Thoracic aorta (tissue), 2 donors: ENCODE measurements at regions not wholly inside any gene's neighbourhood (a gene's known extent, or its start where the extent isn't known, plus 50 kb on each side); places are given as distances from the start of the nearest gene placed in this dataset.

Experiments used
- ATAC-seq: fragments of 150-250 bp; one replicate; pipeline ENCODE4 v1.8.0; 2017; ENCODE audit warnings: low read depth; ENCODE audit not compliant: insufficient number of reproducible peaks, low FRiP score
- DNase-seq: peaks from one replicate; pipeline ENCODE4 v3.0.0-alpha.2; 2020; ENCODE audit warnings: low spot score
- H3K27ac ChIP-seq, 2 donors: fragments of 200-600 bp; sonication (generic); 1 replicate in 1 of 2; 2 replicates in 1 of 2; pipeline ENCODE4 v1.5.1; 2016; ENCODE audit warnings: mild to moderate bottlenecking in 2 of 2, moderate library complexity in 2 of 2
- H3K27me3 ChIP-seq: fragments of 200-600 bp; sonication (generic); replicated peaks from 2 replicates; pipeline ENCODE4 v1.6.0; 2016; ENCODE audit warnings: mild to moderate bottlenecking; ENCODE audit not compliant: insufficient read depth
- H3K36me3 ChIP-seq: fragments of 200-600 bp; sonication (generic); one replicate; pipeline ENCODE4 v1.5.1; 2016
- H3K4me1 ChIP-seq, 2 donors: fragments of 200-600 bp; sonication (generic); 1 replicate in 1 of 2; 2 replicates in 1 of 2; pipeline versions ENCODE4 v1.5.1 to v1.6.0; 2016; ENCODE audit warnings: low read depth in 2 of 2, mild to moderate bottlenecking in 1 of 2; ENCODE audit not compliant: control insufficient read depth in 1 of 2
- H3K4me3 ChIP-seq: fragments of 200-600 bp; sonication (generic); 2 replicates; pipeline ENCODE4 v1.5.1; 2016; ENCODE audit warnings: mild to moderate bottlenecking
- H3K9me3 ChIP-seq: fragments of 200-600 bp; sonication (generic); 2 replicates; pipeline ENCODE4 v1.5.1; 2016
- CTCF ChIP-seq: fragments of 200-600 bp; sonication (generic); IDR thresholded peaks from one replicate; pipeline ENCODE4 v1.5.1; 2019; ENCODE audit warnings: antibody characterized with exemption

GRCh38 chr14:100386121-100386520, 63.0 kb downstream of the SLC25A47 start:
- peaks cover 9% of the 10 kb centered on the region for H3K36me3 ChIP-seq
- H3K9me3 ChIP-seq, result no peaks in the 10 kb centered on the region
- no peak overlapping the region for H3K27ac ChIP-seq

GRCh38 chr14:100386846-100387245, 63.7 kb downstream of the SLC25A47 start:
- no peak for ATAC-seq
- no peaks in the 10 kb centered on the region for H3K9me3 ChIP-seq
- peaks cover 2% of the 10 kb centered on the region for H3K36me3 ChIP-seq

More at GRCh38 chr14:100386121-100386520, 63.0 kb downstream of the SLC25A47 start:
- ATAC-seq (no peak), DNase-seq (no peak)
- H3K4me1 ChIP-seq, result peaks cover 0 to 5% of the 10 kb centered on the region in 2 donors
- H3K27me3 ChIP-seq, result no peaks in the 10 kb centered on the region
- H3K4me3 ChIP-seq, result no peak overlapping the region
- no peak for TF ChIP-seq CTCF

GRCh38 chr14:100387450-100387849, 64.3 kb downstream of the SLC25A47 start:
- peaks cover 0 to 5% of the 10 kb centered on the region in 2 donors for H3K4me1 ChIP-seq

More at GRCh38 chr14:100386846-100387245, 63.7 kb downstream of the SLC25A47 start:
- Histone ChIP-seq H3K4me1 (peaks cover 0 to 5% of the 10 kb centered on the region in 2 donors), H3K27ac (no peak overlapping the region), H3K27me3 (no peaks in the 10 kb centered on the region), H3K4me3 (no peak overlapping the region)
- no peak for DNase-seq
- TF ChIP-seq CTCF, result no peak

GRCh38 chr14:100388103-100389054, 65.2 kb downstream of the SLC25A47 start:
- no peak for DNase-seq
- no peak for TF ChIP-seq CTCF
- no peaks in the 10 kb centered on the region for H3K27me3 ChIP-seq
- H3K36me3 ChIP-seq, result no peaks in the 10 kb centered on the region
- H3K4me1 ChIP-seq, result peaks cover 0 to 5% of the 10 kb centered on the region in 2 donors
- H3K27ac ChIP-seq, result no peak overlapping the region
- no peak for ATAC-seq
- no peak overlapping the region for H3K4me3 ChIP-seq
- H3K9me3 ChIP-seq, result no peaks in the 10 kb centered on the region

More at GRCh38 chr14:100387450-100387849, 64.3 kb downstream of the SLC25A47 start:
- no peak overlapping the region for H3K27ac ChIP-seq
- no peak overlapping the region for H3K4me3 ChIP-seq
- H3K27me3 ChIP-seq, result no peaks in the 10 kb centered on the region
- no peaks in the 10 kb centered on the region for H3K36me3 ChIP-seq
- no peak for TF ChIP-seq CTCF
- ATAC-seq (no peak), DNase-seq (no peak)
- no peaks in the 10 kb centered on the region for H3K9me3 ChIP-seq

GRCh38 chr14:100389497-100390104, 66.5 kb downstream of the SLC25A47 start:
- Histone ChIP-seq H3K27me3 (no peaks in the 10 kb centered on the region), H3K4me3 (no peak overlapping the region), H3K27ac (no peak overlapping the region), H3K9me3 (no peaks in the 10 kb centered on the region), H3K4me1 (peaks cover 0 to 5% of the 10 kb centered on the region in 2 donors), H3K36me3 (no peaks in the 10 kb centered on the region)
- DNase-seq (no peak), ATAC-seq (no peak)
- no peak for TF ChIP-seq CTCF
